ENCODE measurements at regions not wholly inside any gene's neighbourhood (a gene's known extent, or its start where the extent isn't known, plus 50 kb on each side); places are given as distances from the start of the nearest gene placed in this dataset.

DNA sequence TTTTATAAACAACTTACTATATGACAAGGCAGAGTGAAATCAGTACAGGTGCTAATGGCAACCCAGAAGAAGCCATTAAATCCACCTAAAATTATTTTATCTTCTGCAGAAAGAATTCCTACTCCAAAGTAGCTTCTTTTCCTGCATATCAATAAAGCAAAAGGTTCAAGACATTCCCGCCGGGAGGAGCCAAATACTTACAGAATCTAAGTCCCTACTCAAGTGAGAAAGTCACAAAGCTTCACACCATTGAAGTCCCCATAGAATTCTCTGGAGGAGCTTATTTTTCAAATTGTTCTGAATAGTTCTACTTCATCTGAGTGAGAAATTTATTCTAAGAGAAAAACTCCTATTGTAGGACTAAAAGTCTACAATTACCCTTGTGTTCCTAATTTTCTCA, 233.7 kb upstream of the HNRNPA3 start:
- TF ChIP-seq, protein P1, sequence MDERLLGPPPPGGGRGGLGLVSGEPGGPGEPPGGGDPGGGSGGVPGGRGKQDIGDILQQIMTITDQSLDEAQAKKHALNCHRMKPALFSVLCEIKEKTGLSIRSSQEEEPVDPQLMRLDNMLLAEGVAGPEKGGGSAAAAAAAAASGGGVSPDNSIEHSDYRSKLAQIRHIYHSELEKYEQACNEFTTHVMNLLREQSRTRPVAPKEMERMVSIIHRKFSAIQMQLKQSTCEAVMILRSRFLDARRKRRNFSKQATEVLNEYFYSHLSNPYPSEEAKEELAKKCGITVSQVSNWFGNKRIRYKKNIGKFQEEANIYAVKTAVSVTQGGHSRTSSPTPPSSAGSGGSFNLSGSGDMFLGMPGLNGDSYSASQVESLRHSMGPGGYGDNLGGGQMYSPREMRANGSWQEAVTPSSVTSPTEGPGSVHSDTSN (CRISPR knock-in tag; IDR thresholded peaks at IDR 0.05), result no peak
- TF ChIP-seq SIN3A (IDR thresholded peaks at IDR 0.05; ENCODE audit: borderline replicate concordance, low read depth, low read length) (no peak), SOX6 (IDR thresholded peaks at IDR 0.05) (no peak), SOX6 (CRISPR knock-in tag; IDR thresholded peaks at IDR 0.05) (no peak), CHD2 (IDR thresholded peaks at IDR 0.05; ENCODE audit: low read depth, low read length) (no peak), ZNF430 (CRISPR knock-in tag; IDR thresholded peaks at IDR 0.05) (no peak), ZNF282 (IDR thresholded peaks at IDR 0.05; ENCODE audit: partially characterized antibody) (no peak), POLR2A (IDR thresholded peaks at IDR 0.05; ENCODE audit: insufficient read depth in 1 of 2, low read depth in 2 of 2, low read length in 2 of 2) (no peak), EZH2 (conservative IDR thresholded peaks at IDR 0.05; ENCODE audit: low read depth, low read length) (no peak), GATAD1 (CRISPR knock-in tag; IDR thresholded peaks at IDR 0.05) (no peak)
- TF ChIP-seq, protein P2, sequence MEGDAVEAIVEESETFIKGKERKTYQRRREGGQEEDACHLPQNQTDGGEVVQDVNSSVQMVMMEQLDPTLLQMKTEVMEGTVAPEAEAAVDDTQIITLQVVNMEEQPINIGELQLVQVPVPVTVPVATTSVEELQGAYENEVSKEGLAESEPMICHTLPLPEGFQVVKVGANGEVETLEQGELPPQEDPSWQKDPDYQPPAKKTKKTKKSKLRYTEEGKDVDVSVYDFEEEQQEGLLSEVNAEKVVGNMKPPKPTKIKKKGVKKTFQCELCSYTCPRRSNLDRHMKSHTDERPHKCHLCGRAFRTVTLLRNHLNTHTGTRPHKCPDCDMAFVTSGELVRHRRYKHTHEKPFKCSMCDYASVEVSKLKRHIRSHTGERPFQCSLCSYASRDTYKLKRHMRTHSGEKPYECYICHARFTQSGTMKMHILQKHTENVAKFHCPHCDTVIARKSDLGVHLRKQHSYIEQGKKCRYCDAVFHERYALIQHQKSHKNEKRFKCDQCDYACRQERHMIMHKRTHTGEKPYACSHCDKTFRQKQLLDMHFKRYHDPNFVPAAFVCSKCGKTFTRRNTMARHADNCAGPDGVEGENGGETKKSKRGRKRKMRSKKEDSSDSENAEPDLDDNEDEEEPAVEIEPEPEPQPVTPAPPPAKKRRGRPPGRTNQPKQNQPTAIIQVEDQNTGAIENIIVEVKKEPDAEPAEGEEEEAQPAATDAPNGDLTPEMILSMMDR (CRISPR knock-in tag; IDR thresholded peaks at IDR 0.05), result no peak

Data from HepG2 (cell line).